ENCODE measurements at regions not wholly inside any gene's neighbourhood (a gene's known extent, or its start where the extent isn't known, plus 50 kb on each side); places are given as distances from the start of the nearest gene placed in this dataset.

GRCh38 chr6:77353129-77353528 lies 110.2 kb downstream of the HTR1B start:
- H3K4me3 ChIP-seq (ENCODE audit: low read depth, low read length) = no peak overlapping the region
- no peak for TF ChIP-seq CTCF (IDR thresholded peaks at IDR 0.05; ENCODE audit: low read depth, low read length, missing control alignments)
- no peak for DNase-seq (ENCODE audit: low read depth)

- DNase-seq (ENCODE audit: low read depth) = no peak
- TF ChIP-seq CTCF (IDR thresholded peaks at IDR 0.05; ENCODE audit: low read depth, low read length, missing control alignments) = no peak
- H3K4me3 ChIP-seq (ENCODE audit: low read depth, low read length) = no peak overlapping the region
These were observed 122.0 kb downstream of the HTR1B start for GRCh38 chr6:77341058-77341986.

- no peak for DNase-seq (ENCODE audit: low read depth)
- no peak for TF ChIP-seq CTCF (IDR thresholded peaks at IDR 0.05; ENCODE audit: low read depth, low read length, missing control alignments)
- no peak overlapping the region for H3K4me3 ChIP-seq (ENCODE audit: low read depth, low read length)
These were observed 123.0 kb downstream of the HTR1B start for GRCh38 chr6:77340331-77340730.

- no peak for TF ChIP-seq CTCF (IDR thresholded peaks at IDR 0.05; ENCODE audit: low read depth, low read length, missing control alignments)
- DNase-seq (ENCODE audit: low read depth) = no peak
- no peak overlapping the region for H3K4me3 ChIP-seq (ENCODE audit: low read depth, low read length)
These were observed 123.4 kb downstream of the HTR1B start for GRCh38 chr6:77339926-77340325.

- no peak for TF ChIP-seq CTCF (IDR thresholded peaks at IDR 0.05; ENCODE audit: low read depth, low read length, missing control alignments)
- DNase-seq (ENCODE audit: low read depth) = no peak
- no peak overlapping the region for H3K4me3 ChIP-seq (ENCODE audit: low read depth, low read length)
These were observed 125.9 kb downstream of the HTR1B start for GRCh38 chr6:77337392-77337791.

GRCh38 chr6:77334093-77334492 lies 129.2 kb downstream of the HTR1B start:
- DNase-seq (ENCODE audit: low read depth) = no peak
- no peak for TF ChIP-seq CTCF (IDR thresholded peaks at IDR 0.05; ENCODE audit: low read depth, low read length, missing control alignments)
- no peak overlapping the region for H3K4me3 ChIP-seq (ENCODE audit: low read depth, low read length)
